Loucy (cell line): ENCODE measurements at regions not wholly inside any gene's neighbourhood (a gene's known extent, or its start where the extent isn't known, plus 50 kb on each side); places are given as distances from the start of the nearest gene placed in this dataset.

Experiments
- H2AFZ ChIP-seq: fragments of 200-600 bp; sonication (generic); 2 replicates; pipeline ENCODE4 v1.6.0; 2016; ENCODE audit warnings: antibody characterized with exemption, mild to moderate bottlenecking, low read length, moderate library complexity
- H3F3A ChIP-seq: fragments of 200-600 bp; 2 replicates; pipeline ENCODE4 v1.6.0; 2016; ENCODE audit warnings: antibody characterized with exemption, low read depth, mild to moderate bottlenecking
- H3K27me3 ChIP-seq: fragments of 200-600 bp; sonication (generic); 2 replicates; pipeline ENCODE4 v1.6.1; 2014; ENCODE audit warnings: low read length, mild to moderate bottlenecking; ENCODE audit not compliant: insufficient read depth, poor library complexity, severe bottlenecking
- H3K36me3 ChIP-seq: fragments of 200-600 bp; sonication (generic); 2 replicates; pipeline ENCODE4 v1.6.1; 2016; ENCODE audit warnings: low read length; ENCODE audit not compliant: insufficient read depth
- H3K4me1 ChIP-seq: fragments of 200-600 bp; sonication (generic); 2 replicates; pipeline ENCODE4 v1.5.1; 2014; ENCODE audit warnings: low read length, mild to moderate bottlenecking; ENCODE audit not compliant: insufficient read depth, poor library complexity, severe bottlenecking
- H3K4me2 ChIP-seq: fragments of 200-600 bp; sonication (generic); 2 replicates; pipeline ENCODE4 v1.6.0; 2014; ENCODE audit warnings: antibody characterized with exemption, low read length, low read depth, mild to moderate bottlenecking; ENCODE audit not compliant: poor library complexity, severe bottlenecking
- H3K4me3 ChIP-seq: fragments of 200-600 bp; sonication (generic); 2 replicates; pipeline ENCODE4 v1.5.1; 2014; ENCODE audit warnings: low read length, mild to moderate bottlenecking, mixed read lengths; ENCODE audit not compliant: poor library complexity, severe bottlenecking
- H3K79me2 ChIP-seq: fragments of 200-600 bp; sonication (generic); 2 replicates; pipeline ENCODE4 v1.6.1; 2014; ENCODE audit warnings: low read length; ENCODE audit not compliant: insufficient read depth
- H3K9ac ChIP-seq: fragments of 200-600 bp; sonication (generic); 2 replicates; pipeline ENCODE4 v1.6.0; 2014; ENCODE audit warnings: mild to moderate bottlenecking, low read depth, low read length, moderate library complexity; ENCODE audit not compliant: poor library complexity, severe bottlenecking
- H3K9me2 ChIP-seq: fragments of 200-600 bp; sonication (generic); replicated peaks from 2 replicates; pipeline ENCODE4 v1.6.1; 2016; ENCODE audit warnings: low read depth, low read length, mixed read lengths
- H3K9me3 ChIP-seq: fragments of 200-600 bp; sonication (generic); 2 replicates; pipeline ENCODE4 v1.6.1; 2014; ENCODE audit warnings: mild to moderate bottlenecking, antibody characterized with exemption, low read length, low read depth; ENCODE audit not compliant: insufficient read depth
- H4K20me1 ChIP-seq: fragments of 200-600 bp; sonication (generic); 2 replicates; pipeline ENCODE4 v1.6.0; 2014; ENCODE audit warnings: antibody characterized with exemption, low read length, mild to moderate bottlenecking; ENCODE audit not compliant: insufficient read depth, poor library complexity, severe bottlenecking
- EZH2phosphoT487 ChIP-seq: fragments of 200-600 bp; IDR thresholded peaks from 2 replicates; pipeline ENCODE4 v1.6.1; 2018; ENCODE audit warnings: antibody characterized with exemption, mild to moderate bottlenecking, moderate library complexity, borderline replicate concordance
- TF ChIP-seq, protein P1 (sequence below): fragments of 200-600 bp; sonication (generic); conservative IDR thresholded peaks from 2 replicates; pipeline ENCODE4 v1.5.1; 2014; ENCODE audit warnings: mild to moderate bottlenecking, antibody characterized with exemption, low read length

DNA sequence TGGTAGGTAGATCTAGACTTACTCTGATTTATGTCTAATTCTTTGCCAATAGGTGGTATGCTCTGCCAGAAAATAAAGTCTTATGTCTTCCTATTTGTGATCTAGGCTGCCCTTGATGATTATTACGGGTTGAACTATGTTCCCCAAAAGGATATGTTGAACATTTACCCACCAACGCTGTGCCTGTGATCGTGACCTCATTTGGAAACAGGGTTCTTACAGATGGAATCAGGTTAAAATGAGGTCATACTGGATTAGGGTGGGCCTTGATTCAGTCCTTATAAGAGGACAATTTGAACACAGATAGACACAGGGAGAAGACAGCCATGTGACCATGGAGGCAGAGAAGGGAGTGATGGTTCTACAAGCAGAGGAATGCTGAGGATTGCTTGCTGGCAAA is 95.1 kb upstream of the BCAR3 start:
- H3K9ac ChIP-seq, result no peak overlapping the region
- no peaks in the 10 kb centered on the region for H3K9me3 ChIP-seq
- no peaks in the 10 kb centered on the region for H3K9me2 ChIP-seq
- H3F3A ChIP-seq, result no peaks in the 10 kb centered on the region
- H3K4me3 ChIP-seq, result no peak overlapping the region
- TF ChIP-seq, protein P1, sequence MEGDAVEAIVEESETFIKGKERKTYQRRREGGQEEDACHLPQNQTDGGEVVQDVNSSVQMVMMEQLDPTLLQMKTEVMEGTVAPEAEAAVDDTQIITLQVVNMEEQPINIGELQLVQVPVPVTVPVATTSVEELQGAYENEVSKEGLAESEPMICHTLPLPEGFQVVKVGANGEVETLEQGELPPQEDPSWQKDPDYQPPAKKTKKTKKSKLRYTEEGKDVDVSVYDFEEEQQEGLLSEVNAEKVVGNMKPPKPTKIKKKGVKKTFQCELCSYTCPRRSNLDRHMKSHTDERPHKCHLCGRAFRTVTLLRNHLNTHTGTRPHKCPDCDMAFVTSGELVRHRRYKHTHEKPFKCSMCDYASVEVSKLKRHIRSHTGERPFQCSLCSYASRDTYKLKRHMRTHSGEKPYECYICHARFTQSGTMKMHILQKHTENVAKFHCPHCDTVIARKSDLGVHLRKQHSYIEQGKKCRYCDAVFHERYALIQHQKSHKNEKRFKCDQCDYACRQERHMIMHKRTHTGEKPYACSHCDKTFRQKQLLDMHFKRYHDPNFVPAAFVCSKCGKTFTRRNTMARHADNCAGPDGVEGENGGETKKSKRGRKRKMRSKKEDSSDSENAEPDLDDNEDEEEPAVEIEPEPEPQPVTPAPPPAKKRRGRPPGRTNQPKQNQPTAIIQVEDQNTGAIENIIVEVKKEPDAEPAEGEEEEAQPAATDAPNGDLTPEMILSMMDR, result no peak
- no peak for TF ChIP-seq EZH2phosphoT487
- no peaks in the 10 kb centered on the region for H4K20me1 ChIP-seq
- H3K27me3 ChIP-seq, result no peaks in the 10 kb centered on the region
- no peaks in the 10 kb centered on the region for H3K4me1 ChIP-seq
- no peaks in the 10 kb centered on the region for H3K36me3 ChIP-seq
- no peak overlapping the region for H3K4me2 ChIP-seq
- H2AFZ ChIP-seq, result no peak overlapping the region
- H3K79me2 ChIP-seq, result no peaks in the 10 kb centered on the region

DNA sequence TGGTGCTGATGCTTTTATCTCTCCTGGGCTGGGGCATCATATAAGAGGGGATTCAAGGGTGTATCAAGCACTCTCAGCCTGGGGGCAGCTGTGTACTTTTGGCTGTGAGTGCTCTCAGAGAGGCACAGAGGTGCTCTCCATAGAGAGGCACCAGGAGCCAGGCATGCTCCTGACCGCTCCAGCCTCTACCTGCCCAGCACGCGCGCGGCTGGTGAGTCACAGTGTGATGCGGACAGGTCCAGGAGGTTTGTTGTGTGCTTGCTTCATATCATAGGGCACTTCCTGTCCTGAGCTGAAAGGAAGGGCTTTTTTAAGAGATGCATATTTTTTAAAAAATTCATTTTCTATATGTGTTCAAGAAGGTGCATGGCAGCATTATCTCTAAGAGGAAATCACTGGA is 93.6 kb upstream of the BCAR3 start:
- Histone ChIP-seq H3K9me2 (no peaks in the 10 kb centered on the region), H3K9me3 (no peaks in the 10 kb centered on the region), H3K36me3 (no peaks in the 10 kb centered on the region), H2AFZ (no peak overlapping the region), H3K4me3 (no peak overlapping the region), H3K9ac (no peak overlapping the region), H3K4me2 (no peak overlapping the region), H4K20me1 (no peaks in the 10 kb centered on the region), H3K4me1 (no peaks in the 10 kb centered on the region), H3K79me2 (no peaks in the 10 kb centered on the region), H3K27me3 (no peaks in the 10 kb centered on the region), H3F3A (no peaks in the 10 kb centered on the region)
- TF ChIP-seq, protein P1, result no peak
- no peak for TF ChIP-seq EZH2phosphoT487

DNA sequence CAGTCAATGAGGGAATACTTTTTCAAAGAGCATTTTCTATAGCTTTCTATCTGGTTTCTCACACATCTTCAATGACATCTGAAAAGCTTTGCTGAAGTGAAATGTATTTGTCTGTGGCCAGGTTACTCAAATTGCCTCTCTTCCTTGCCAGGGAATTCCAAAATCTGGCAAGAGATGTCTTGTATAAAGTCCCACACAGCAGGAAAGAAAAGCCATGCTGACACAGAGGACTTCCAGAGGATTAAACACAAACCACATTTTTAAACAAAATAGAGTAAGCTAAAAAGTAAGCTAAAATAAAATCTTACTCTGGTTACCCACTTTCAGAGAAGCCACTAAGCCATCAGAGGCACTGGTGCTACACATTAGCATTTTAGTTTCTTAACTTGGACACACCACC is 93.1 kb upstream of the BCAR3 start:
- Histone ChIP-seq H3K9ac (no peak overlapping the region), H3K4me2 (no peak overlapping the region), H3F3A (no peaks in the 10 kb centered on the region), H3K9me2 (no peaks in the 10 kb centered on the region), H3K4me1 (no peaks in the 10 kb centered on the region), H3K36me3 (no peaks in the 10 kb centered on the region), H3K9me3 (no peaks in the 10 kb centered on the region), H3K79me2 (no peaks in the 10 kb centered on the region), H2AFZ (no peak overlapping the region), H3K4me3 (no peak overlapping the region), H3K27me3 (no peaks in the 10 kb centered on the region), H4K20me1 (no peaks in the 10 kb centered on the region)
- no peak for TF ChIP-seq EZH2phosphoT487
- TF ChIP-seq, protein P1, result no peak
